Panc1 (cell line): ENCODE measurements at regions not wholly inside any gene's neighbourhood (a gene's known extent, or its start where the extent isn't known, plus 50 kb on each side); places are given as distances from the start of the nearest gene placed in this dataset.

Experiments used
- CTCF ChIP-seq: fragments of 450-650 bp; IDR thresholded peaks from 2 replicates; pipeline ENCODE4 v1.5.1; 2017; ENCODE audit warnings: mild to moderate bottlenecking
- POLR2AphosphoS5 ChIP-seq: IDR thresholded peaks from 2 replicates; pipeline ENCODE4 v1.6.1; 2012; ENCODE audit warnings: mild to moderate bottlenecking, low read depth, low read length, moderate library complexity
- SIN3A ChIP-seq: IDR thresholded peaks from 2 replicates; pipeline ENCODE4 v1.6.1; 2012; ENCODE audit warnings: low read depth, mild to moderate bottlenecking, low read length, moderate library complexity, borderline replicate concordance; ENCODE audit not compliant: insufficient read depth
- TCF7L2 ChIP-seq: IDR thresholded peaks from 2 replicates; pipeline ENCODE4 v1.6.1; 2011; ENCODE audit warnings: mild to moderate bottlenecking, low read depth, low read length, inconsistent platforms

- TF ChIP-seq POLR2AphosphoS5 (no peak), SIN3A (no peak), CTCF (no peak), TCF7L2 (no peak)
Observed at GRCh38 chr5:67434466-67434865, 237.9 kb upstream of the CD180 start.
